Progenitor cell of endocrine pancreas (in vitro differentiated cells): ENCODE measurements at regions not wholly inside any gene's neighbourhood (a gene's known extent, or its start where the extent isn't known, plus 50 kb on each side); places are given as distances from the start of the nearest gene placed in this dataset.

Source experiments
- DNase-seq: peaks from one replicate; pipeline ENCODE4 v3.0.0; 2021; ENCODE audit warnings: low spot score; ENCODE audit not compliant: unreplicated experiment
- H3K27ac Mint-ChIP-seq: 2 replicates; pipeline ENCODE4 v1.8.0; 2021; ENCODE audit warnings: mild to moderate bottlenecking, moderate library complexity, mixed read lengths
- H3K27me3 Mint-ChIP-seq: 2 replicates; pipeline ENCODE4 v1.8.0; 2021; ENCODE audit warnings: mixed read lengths
- H3K36me3 Mint-ChIP-seq: 2 replicates; pipeline ENCODE4 v1.8.0; 2022; ENCODE audit warnings: mixed read lengths; ENCODE audit not compliant: insufficient read depth
- H3K4me1 Mint-ChIP-seq: 2 replicates; pipeline ENCODE4 v1.8.0; 2021; ENCODE audit warnings: low read depth, mixed read lengths
- H3K4me3 Mint-ChIP-seq: 2 replicates; pipeline ENCODE4 v1.8.0; 2021; ENCODE audit warnings: low read depth, mild to moderate bottlenecking, moderate library complexity, mixed read lengths
- H3K9me3 Mint-ChIP-seq: 2 replicates; pipeline ENCODE4 v1.8.0; 2021; ENCODE audit warnings: low read depth, mixed read lengths
- TF ChIP-seq, protein P1 (sequence below): fragments of 200-600 bp; sonication (generic); IDR thresholded peaks from one replicate; pipeline ENCODE4 v1.5.0; 2021; ENCODE audit warnings: antibody characterized with exemption, mild to moderate bottlenecking; ENCODE audit not compliant: unreplicated experiment

DNA sequence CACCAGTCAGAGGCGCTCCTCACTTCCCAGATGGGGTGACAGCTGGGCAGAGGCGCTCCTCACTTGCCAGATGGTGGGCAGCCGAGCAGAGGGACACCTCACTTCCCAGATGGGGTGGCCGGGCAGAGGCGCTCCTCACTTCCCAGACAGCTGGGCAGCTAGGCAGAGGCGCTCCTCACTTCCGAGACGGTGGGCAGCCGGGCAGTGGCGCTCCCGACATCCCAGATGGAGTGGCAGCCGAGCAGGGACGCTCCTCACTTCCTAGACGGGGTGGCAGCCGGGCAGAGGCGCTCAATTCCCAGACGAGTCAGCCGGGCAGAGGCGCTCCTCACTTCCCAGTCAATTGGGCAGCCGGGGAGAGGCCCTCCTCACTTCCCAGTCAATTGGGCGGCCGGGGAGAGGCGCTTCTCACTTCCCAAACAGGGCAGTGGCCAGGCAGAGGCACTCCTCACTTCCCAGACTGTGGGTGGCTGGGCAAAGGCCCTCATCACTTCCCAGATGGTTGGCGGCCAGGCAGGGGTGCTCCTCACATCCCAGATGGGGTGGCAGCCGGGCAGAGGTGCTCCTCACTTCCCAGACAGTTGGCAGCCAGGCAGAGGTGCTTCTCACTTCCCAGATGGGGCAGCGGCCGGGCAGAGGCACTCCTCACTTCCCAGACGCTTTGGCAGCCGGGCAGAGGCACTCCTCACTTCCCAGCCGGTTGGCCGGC lies 143.8 kb upstream of the ARID2 start:
- DNase-seq = no peak
- Mint-ChIP-seq H3K27ac (no peak overlapping the region), H3K4me1 (peaks cover 10% of the 10 kb centered on the region), H3K9me3 (peaks cover 6% of the 10 kb centered on the region), H3K4me3 (no peak overlapping the region), H3K27me3 (peaks cover 16% of the 10 kb centered on the region), H3K36me3 (no peaks in the 10 kb centered on the region)
- TF ChIP-seq, protein P1, sequence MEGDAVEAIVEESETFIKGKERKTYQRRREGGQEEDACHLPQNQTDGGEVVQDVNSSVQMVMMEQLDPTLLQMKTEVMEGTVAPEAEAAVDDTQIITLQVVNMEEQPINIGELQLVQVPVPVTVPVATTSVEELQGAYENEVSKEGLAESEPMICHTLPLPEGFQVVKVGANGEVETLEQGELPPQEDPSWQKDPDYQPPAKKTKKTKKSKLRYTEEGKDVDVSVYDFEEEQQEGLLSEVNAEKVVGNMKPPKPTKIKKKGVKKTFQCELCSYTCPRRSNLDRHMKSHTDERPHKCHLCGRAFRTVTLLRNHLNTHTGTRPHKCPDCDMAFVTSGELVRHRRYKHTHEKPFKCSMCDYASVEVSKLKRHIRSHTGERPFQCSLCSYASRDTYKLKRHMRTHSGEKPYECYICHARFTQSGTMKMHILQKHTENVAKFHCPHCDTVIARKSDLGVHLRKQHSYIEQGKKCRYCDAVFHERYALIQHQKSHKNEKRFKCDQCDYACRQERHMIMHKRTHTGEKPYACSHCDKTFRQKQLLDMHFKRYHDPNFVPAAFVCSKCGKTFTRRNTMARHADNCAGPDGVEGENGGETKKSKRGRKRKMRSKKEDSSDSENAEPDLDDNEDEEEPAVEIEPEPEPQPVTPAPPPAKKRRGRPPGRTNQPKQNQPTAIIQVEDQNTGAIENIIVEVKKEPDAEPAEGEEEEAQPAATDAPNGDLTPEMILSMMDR = no peak

DNA sequence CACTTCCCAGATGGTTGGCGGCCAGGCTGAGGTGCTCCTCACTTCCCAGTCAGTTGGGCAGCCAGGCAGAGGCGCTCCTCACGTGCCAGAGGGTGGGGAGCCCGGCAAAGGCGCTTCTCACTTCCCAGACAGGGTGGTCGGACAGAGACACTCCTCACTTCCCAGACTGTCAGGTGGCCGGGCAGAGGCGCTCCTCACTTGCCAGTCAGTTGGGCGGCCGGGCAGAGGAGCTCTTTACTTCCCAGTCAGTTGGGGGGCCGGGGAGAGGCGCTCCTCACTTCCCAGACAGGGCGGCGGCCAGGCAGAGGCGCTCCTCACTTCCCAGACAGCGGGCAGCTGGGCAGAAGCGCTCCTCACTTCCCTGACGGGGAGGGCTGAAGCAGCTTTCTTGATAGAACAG lies 143.0 kb upstream of the ARID2 start:
- H3K4me3 Mint-ChIP-seq = no peak overlapping the region
- peaks cover 8% of the 10 kb centered on the region for H3K27me3 Mint-ChIP-seq
- no peaks in the 10 kb centered on the region for H3K9me3 Mint-ChIP-seq
- no peak overlapping the region for H3K27ac Mint-ChIP-seq
- no peak for DNase-seq
- H3K4me1 Mint-ChIP-seq = peaks cover 10% of the 10 kb centered on the region
- H3K36me3 Mint-ChIP-seq = no peaks in the 10 kb centered on the region
- TF ChIP-seq, protein P1 = no peak

DNA sequence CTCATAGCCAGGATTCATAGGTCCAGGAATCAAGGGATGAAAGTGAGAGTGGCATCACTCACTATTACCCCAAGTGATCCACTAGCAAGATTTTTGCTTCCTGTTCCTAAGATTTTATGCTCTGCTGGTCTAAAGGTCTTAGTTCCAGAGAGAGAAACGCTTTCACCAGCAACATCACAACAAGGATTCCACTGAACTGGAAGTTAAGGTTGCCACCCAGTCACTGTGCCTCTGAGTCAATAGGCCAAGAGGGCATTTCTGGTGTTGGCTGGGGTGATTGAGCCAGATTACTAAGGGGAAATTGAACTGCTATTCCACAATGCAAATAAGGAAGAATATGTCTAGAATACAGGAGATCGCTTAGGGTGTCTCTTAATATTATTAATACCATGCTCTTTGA lies 142.5 kb upstream of the ARID2 start:
- H3K9me3 Mint-ChIP-seq = no peaks in the 10 kb centered on the region
- peaks cover 5% of the 10 kb centered on the region for H3K27me3 Mint-ChIP-seq
- H3K27ac Mint-ChIP-seq = no peak overlapping the region
- DNase-seq = no peak
- H3K4me1 Mint-ChIP-seq = peaks cover 10% of the 10 kb centered on the region
- H3K36me3 Mint-ChIP-seq = no peaks in the 10 kb centered on the region
- H3K4me3 Mint-ChIP-seq = no peak overlapping the region
- TF ChIP-seq, protein P1 = no peak

DNA sequence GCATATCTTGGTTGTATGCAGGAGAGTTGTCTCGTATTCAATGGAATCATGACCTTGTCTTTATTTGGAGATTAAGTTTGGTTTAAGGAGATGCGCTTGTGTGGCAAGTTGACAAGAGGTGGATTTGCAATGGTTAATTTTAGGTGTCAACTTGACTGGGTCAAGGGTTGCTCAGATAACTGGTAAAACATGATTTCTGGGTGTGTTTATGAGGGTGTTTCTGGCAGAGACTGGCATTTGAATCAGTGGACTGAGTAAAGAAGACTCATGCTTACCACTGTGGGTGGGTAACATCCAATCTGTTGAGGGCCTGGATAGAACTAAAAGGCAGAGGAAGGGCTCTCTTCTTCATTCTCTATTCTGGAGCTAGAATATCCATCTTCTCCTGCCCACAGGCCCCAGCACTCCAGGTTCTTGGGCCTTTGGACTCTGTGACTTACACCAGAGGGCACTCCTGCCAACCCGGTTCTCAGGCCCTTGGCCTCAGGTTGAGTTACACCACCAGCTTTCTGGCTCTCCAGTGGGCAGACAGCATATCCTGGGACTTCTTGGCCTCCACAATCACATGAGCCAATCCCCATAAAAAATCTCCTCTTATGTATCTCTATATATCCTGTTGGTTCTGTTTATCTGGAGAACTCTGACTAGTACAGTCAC lies 141.5 kb upstream of the ARID2 start:
- DNase-seq = no peak
- TF ChIP-seq, protein P1 = no peak
- Mint-ChIP-seq H3K4me3 (no peak overlapping the region), H3K9me3 (no peaks in the 10 kb centered on the region), H3K27me3 (peaks cover 5% of the 10 kb centered on the region), H3K4me1 (peaks cover 5% of the 10 kb centered on the region), H3K27ac (no peak overlapping the region), H3K36me3 (no peaks in the 10 kb centered on the region)

DNA sequence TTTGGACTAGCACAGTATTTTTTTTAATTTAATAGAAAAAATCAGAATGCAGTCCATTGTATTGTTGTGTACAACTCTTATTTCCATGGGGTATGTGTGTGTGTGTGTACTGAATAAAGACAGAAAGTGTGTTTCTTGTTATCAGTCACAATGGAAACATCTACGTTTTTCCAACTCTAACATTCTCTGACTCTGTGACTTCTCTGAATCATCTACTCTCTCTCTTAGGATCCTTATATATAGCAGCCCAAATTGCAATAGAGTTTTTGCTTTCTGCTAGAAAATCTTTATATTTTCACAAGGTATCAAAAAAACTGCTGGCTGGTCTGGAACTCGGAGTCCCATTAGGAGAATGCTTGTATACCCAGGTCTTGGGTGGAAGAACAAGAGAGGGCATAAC lies 138.9 kb upstream of the ARID2 start:
- TF ChIP-seq, protein P1 = no peak
- H3K27ac Mint-ChIP-seq = no peak overlapping the region
- no peaks in the 10 kb centered on the region for H3K27me3 Mint-ChIP-seq
- no peak for DNase-seq
- H3K9me3 Mint-ChIP-seq = no peaks in the 10 kb centered on the region
- H3K4me1 Mint-ChIP-seq = no peaks in the 10 kb centered on the region
- no peak overlapping the region for H3K4me3 Mint-ChIP-seq
- H3K36me3 Mint-ChIP-seq = no peaks in the 10 kb centered on the region
